ENCODE measurements at regions not wholly inside any gene's neighbourhood (a gene's known extent, or its start where the extent isn't known, plus 50 kb on each side); places are given as distances from the start of the nearest gene placed in this dataset.

DNA sequence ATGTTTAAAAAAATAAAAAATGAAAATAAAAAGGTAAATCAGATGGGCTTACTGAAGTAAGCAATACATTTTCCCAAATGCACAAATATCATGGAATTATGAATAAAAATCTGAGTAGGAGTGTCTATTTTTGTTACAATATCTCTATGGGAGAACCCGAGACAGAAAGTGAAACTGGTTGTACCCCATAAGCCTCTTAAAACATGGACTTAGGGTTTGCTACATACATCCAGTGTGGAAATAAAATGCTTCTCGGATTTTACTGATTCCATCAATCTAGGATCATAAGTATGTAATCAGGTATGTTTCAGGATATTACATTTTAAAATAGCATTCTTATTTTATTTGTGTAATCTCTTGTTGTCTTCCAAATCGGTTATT is 177.8 kb upstream of the CDIN1 start:
- BruUV-seq (replicated peaks), result no TSS peak
- CTCF ChIA-PET, result no interaction called here
- no peak for DNase-seq

DNA sequence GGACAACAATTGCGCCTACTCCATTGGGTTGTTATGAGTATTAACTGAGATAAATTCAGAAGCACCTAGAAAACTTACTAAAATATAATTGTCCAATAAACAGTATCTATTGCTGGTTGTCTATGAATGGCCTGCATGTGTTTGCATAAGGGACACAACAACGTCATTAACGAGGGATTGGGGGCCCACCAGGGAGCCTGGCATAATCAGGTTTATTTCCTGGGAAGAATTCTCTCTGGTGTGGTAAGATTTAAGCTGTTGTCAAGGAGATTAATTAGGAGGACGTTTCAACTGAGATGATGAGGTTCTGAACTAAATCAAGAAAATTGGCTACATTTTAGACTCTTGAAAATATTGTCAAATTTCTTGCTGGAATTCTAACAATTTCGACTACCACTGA is 176.1 kb upstream of the CDIN1 start:
- Histone ChIP-seq H3K9me2 (ENCODE audit: insufficient read depth) (no peaks in the 10 kb centered on the region), H3K79me2 (ENCODE audit: low read depth) (no peaks in the 10 kb centered on the region), H2AFZ (no peak overlapping the region), H3K9me3 (ENCODE audit: insufficient read depth, low read depth) (0 out of 2 replicates have a peak, but pooled peaks cover 4% of the 10 kb centered on the region), H4K20me1 (ENCODE audit: insufficient read depth) (no peaks in the 10 kb centered on the region), H3K27me3 (ENCODE audit: insufficient read depth, low read depth) (no peaks in the 10 kb centered on the region), H3K27ac (no peak overlapping the region), H3K36me3 (ENCODE audit: low read depth) (no peaks in the 10 kb centered on the region), H3K4me3 (no peak overlapping the region), H3F3A (ENCODE audit: insufficient read depth, low read depth) (no peaks in the 10 kb centered on the region), H3K4me2 (no peak overlapping the region), H3K4me1 (replicated peaks; ENCODE audit: insufficient read depth) (no peaks in the 10 kb centered on the region)
- BruUV-seq (replicated peaks), result no TSS peak
- intact Hi-C loops (cut with micrococcal nuclease; ENCODE audit: unreplicated experiment), result no loop called here
- CTCF ChIA-PET, result no interaction called here
- POLR2A ChIA-PET (ENCODE audit: unreplicated experiment), result no interaction called here
- TF ChIP-seq, protein P1, sequence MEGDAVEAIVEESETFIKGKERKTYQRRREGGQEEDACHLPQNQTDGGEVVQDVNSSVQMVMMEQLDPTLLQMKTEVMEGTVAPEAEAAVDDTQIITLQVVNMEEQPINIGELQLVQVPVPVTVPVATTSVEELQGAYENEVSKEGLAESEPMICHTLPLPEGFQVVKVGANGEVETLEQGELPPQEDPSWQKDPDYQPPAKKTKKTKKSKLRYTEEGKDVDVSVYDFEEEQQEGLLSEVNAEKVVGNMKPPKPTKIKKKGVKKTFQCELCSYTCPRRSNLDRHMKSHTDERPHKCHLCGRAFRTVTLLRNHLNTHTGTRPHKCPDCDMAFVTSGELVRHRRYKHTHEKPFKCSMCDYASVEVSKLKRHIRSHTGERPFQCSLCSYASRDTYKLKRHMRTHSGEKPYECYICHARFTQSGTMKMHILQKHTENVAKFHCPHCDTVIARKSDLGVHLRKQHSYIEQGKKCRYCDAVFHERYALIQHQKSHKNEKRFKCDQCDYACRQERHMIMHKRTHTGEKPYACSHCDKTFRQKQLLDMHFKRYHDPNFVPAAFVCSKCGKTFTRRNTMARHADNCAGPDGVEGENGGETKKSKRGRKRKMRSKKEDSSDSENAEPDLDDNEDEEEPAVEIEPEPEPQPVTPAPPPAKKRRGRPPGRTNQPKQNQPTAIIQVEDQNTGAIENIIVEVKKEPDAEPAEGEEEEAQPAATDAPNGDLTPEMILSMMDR (conservative IDR thresholded peaks at IDR 0.05), result no peak
- no peak for TF ChIP-seq EZH2 (IDR thresholded peaks at IDR 0.05; ENCODE audit: low read depth)
- no peak for DNase-seq

More for the DNA sequence above, 177.8 kb upstream of the CDIN1 start:
- POLR2A ChIA-PET (ENCODE audit: unreplicated experiment), result no interaction called here
- Histone ChIP-seq H4K20me1 (ENCODE audit: insufficient read depth) (no peaks in the 10 kb centered on the region), H3K79me2 (ENCODE audit: low read depth) (no peaks in the 10 kb centered on the region), H3K9me2 (ENCODE audit: insufficient read depth) (no peaks in the 10 kb centered on the region), H3F3A (ENCODE audit: insufficient read depth, low read depth) (no peaks in the 10 kb centered on the region; the same call in 1 of the 2 replicates), H3K27ac (no peak overlapping the region), H3K4me1 (replicated peaks; ENCODE audit: insufficient read depth) (no peaks in the 10 kb centered on the region), H3K9me3 (ENCODE audit: insufficient read depth, low read depth) (0 out of 2 replicates have a peak, but pooled peaks cover 4% of the 10 kb centered on the region), H3K4me3 (no peak overlapping the region), H3K4me2 (no peak overlapping the region), H3K27me3 (ENCODE audit: insufficient read depth, low read depth) (no peaks in the 10 kb centered on the region), H2AFZ (no peak overlapping the region), H3K36me3 (ENCODE audit: low read depth) (no peaks in the 10 kb centered on the region)
- no peak for TF ChIP-seq EZH2 (IDR thresholded peaks at IDR 0.05; ENCODE audit: low read depth)
- intact Hi-C loops (cut with micrococcal nuclease; ENCODE audit: unreplicated experiment), result no loop called here

DNA sequence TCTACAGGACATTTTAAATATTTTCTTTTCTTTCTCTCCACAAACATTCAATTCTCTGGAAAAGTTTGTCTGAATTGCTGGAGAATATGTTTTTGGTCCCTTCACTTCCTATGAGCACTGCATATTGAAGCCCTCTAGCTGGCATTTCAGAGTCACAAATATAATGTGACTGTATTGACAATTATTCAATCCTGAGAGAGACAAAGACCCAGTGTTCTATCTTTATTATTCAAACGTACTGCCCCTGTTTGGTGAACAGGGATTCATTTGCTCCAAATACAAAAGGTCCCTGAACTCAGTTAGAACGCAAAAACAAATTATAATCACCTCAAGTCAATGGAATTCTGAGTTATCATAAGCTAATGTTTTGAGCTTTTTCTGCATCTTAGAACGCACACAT is 173.1 kb upstream of the CDIN1 start:
- no peaks in the 10 kb centered on the region for H3F3A ChIP-seq (ENCODE audit: insufficient read depth, low read depth)
- no peaks in the 10 kb centered on the region for H3K4me1 ChIP-seq (replicated peaks; ENCODE audit: insufficient read depth)
- 0 out of 2 replicates have a peak, but pooled peaks cover 4% of the 10 kb centered on the region for H3K9me3 ChIP-seq (ENCODE audit: insufficient read depth, low read depth)
- no peak for TF ChIP-seq EZH2 (IDR thresholded peaks at IDR 0.05; ENCODE audit: low read depth)
- TF ChIP-seq, protein P1 (conservative IDR thresholded peaks at IDR 0.05), result no peak
- no peaks in the 10 kb centered on the region for H3K79me2 ChIP-seq (ENCODE audit: low read depth)
- no peak for DNase-seq
- H3K27ac ChIP-seq, result no peak overlapping the region
- intact Hi-C loops (cut with micrococcal nuclease; ENCODE audit: unreplicated experiment), result no loop called here
- no peak overlapping the region for H2AFZ ChIP-seq
- H3K36me3 ChIP-seq (ENCODE audit: low read depth), result no peaks in the 10 kb centered on the region
- ChIA-PET CTCF (no interaction called here), POLR2A (ENCODE audit: unreplicated experiment) (no interaction called here)
- H3K9me2 ChIP-seq (ENCODE audit: insufficient read depth), result no peaks in the 10 kb centered on the region
- H3K27me3 ChIP-seq (ENCODE audit: insufficient read depth, low read depth), result no peaks in the 10 kb centered on the region
- BruUV-seq (replicated peaks), result no TSS peak
- no peak overlapping the region for H3K4me3 ChIP-seq
- H4K20me1 ChIP-seq (ENCODE audit: insufficient read depth), result no peaks in the 10 kb centered on the region
- H3K4me2 ChIP-seq, result no peak overlapping the region

DNA sequence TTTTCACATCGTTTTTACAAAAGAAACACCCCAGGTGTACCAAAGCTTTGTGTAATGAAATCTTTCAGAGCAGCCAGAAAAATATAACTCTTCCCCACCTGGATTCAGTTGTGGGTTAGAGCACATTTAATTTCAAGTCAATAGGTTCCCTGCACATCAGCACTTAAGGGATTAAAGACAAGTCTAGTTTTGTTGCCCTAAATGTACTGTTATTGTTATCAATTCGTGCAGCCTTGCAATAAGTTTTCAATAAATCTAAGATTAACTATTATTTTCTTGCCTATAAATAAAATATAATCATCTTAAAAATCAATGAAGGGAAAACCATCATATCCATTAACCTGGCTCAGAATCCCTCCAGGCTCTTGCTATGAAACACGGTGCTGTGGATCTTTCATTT is 172.5 kb upstream of the CDIN1 start:
- Histone ChIP-seq H3K4me3 (no peak overlapping the region), H4K20me1 (ENCODE audit: insufficient read depth) (no peaks in the 10 kb centered on the region), H3K9me3 (ENCODE audit: insufficient read depth, low read depth) (0 out of 2 replicates have a peak, but pooled peaks cover 4% of the 10 kb centered on the region), H2AFZ (no peak overlapping the region), H3K27ac (no peak overlapping the region), H3K9me2 (ENCODE audit: insufficient read depth) (no peaks in the 10 kb centered on the region), H3K79me2 (ENCODE audit: low read depth) (no peaks in the 10 kb centered on the region), H3K36me3 (ENCODE audit: low read depth) (no peaks in the 10 kb centered on the region), H3K4me2 (no peak overlapping the region), H3K4me1 (replicated peaks; ENCODE audit: insufficient read depth) (no peaks in the 10 kb centered on the region), H3F3A (ENCODE audit: insufficient read depth, low read depth) (no peaks in the 10 kb centered on the region), H3K27me3 (ENCODE audit: insufficient read depth, low read depth) (no peaks in the 10 kb centered on the region)
- ChIA-PET POLR2A (ENCODE audit: unreplicated experiment) (no interaction called here), CTCF (no interaction called here)
- intact Hi-C loops (cut with micrococcal nuclease; ENCODE audit: unreplicated experiment), result no loop called here
- DNase-seq, result no peak
- no TSS peak for BruUV-seq (replicated peaks)
- no peak for TF ChIP-seq EZH2 (IDR thresholded peaks at IDR 0.05; ENCODE audit: low read depth)
- TF ChIP-seq, protein P1 (conservative IDR thresholded peaks at IDR 0.05), result no peak

Data from PC-9 (cell line).